ENCODE measurements at regions not wholly inside any gene's neighbourhood (a gene's known extent, or its start where the extent isn't known, plus 50 kb on each side); places are given as distances from the start of the nearest gene placed in this dataset.
"Not testable (repeated sequence)": the region's sequence is repeated elsewhere in the genome, so short reads cannot be mapped to it uniquely, and the experiment has no call there.

DNA sequence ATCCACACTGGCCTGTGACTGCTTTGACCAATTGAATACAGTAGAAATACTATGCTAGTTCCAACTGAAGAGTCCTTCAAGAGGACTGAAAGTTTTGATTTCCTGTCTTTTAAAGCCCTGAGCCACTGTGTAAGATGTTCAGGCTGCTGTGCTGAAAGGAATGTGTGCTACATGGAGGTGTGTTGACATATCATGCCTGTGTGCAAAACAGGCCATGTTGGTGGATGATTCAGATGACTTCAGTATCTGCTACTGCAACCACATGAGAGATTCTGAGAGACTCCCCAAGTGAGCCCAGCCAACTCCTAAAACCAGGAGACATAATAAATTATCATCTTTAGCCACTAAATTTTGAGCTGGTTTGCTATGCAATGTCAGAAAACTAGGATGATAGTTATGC lies 662.9 kb downstream of the ZEB2 start:
- intact Hi-C loops (cut with DNase I) = no loop called here
- no peak for DNase-seq (ENCODE audit: low spot score)

DNA sequence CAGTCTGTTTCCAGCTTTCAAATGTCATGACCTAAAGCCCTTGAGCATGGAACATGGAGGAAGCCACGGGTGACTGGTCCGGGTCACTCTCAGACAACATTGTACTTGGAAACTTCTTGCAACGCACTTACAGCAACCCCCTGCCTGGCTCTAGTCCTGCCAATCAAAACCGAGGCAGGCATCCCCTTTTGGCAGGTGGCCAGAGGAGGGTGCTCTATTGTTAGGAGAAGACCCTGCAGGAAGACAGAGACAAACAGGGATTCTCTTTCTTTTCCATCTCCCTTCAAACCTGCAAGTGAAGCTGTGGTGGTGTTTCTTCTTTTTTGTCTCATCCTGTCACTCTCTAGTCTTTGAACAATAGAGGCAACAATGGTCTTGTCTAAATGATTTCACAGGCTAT lies 667.2 kb downstream of the ZEB2 start:
- intact Hi-C loops (cut with DNase I) = no loop called here
- no peak for DNase-seq (ENCODE audit: low spot score)

- DNase-seq (ENCODE audit: low spot score) = no peak
- intact Hi-C loops (cut with DNase I) = no loop called here
These were observed 669.8 kb downstream of the ZEB2 start for GRCh38 chr2:143850084-143850483.

GRCh38 chr2:143847257-143847656 lies 672.7 kb downstream of the ZEB2 start:
- intact Hi-C loops (cut with DNase I) = no loop called here
- DNase-seq (ENCODE audit: low spot score) = no peak

GRCh38 chr2:143844986-143845385 lies 674.9 kb downstream of the ZEB2 start:
- DNase-seq (ENCODE audit: low spot score) = no peak
- intact Hi-C loops (cut with DNase I) = no loop called here

- intact Hi-C loops (cut with DNase I) = no loop called here
- DNase-seq (ENCODE audit: low spot score) = no peak
These were observed 676.2 kb downstream of the ZEB2 start for GRCh38 chr2:143843686-143844085.

- DNase-seq (ENCODE audit: low spot score) = no peak
These were observed 677.1 kb downstream of the ZEB2 start for GRCh38 chr2:143842836-143843235.

DNA sequence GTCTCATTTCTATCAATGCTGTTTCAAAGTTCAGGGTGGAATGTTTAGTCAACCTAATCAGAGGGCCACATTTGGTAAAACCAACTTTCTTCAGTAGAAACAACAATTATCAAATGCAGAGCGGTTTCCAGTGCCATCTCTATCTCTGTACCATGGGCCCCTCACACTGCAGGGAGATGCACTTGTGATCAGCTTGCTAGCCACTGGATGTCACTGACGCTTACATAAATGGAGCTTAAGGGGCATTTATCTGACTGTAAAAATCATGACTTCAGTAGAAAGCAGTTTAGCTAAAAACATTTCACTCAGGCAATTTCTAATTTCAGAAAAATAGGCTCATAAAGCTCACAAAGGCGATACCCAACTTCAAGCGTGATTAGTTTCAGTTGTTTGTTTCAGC lies 678.0 kb downstream of the ZEB2 start:
- no peak for DNase-seq (ENCODE audit: low spot score)
- intact Hi-C loops (cut with DNase I) = no loop called here

More at GRCh38 chr2:143842836-143843235, 677.1 kb downstream of the ZEB2 start:
- intact Hi-C loops (cut with DNase I) = no loop called here

- DNase-seq (ENCODE audit: low spot score) = no peak
- intact Hi-C loops (cut with DNase I) = no loop called here
These were observed 679.3 kb downstream of the ZEB2 start for GRCh38 chr2:143840601-143841000.

DNA sequence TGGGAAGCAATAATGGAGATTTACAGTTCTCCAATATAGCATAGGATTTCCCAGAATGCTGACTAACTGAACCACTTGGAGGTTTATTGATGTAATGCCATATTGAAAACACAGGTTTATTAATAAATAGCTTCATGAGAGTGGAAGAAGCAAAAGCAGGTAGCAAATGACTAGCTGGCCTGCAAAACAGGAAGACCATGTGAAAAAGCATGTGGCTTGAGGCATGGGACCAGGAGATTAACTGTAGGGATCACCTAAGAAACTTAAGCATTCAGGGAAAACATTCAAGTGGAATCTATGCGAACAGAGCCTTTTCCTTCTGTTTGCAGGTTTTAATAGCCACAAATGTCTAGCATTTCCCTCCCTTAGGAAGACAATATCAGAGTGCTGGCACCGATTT lies 679.7 kb downstream of the ZEB2 start:
- intact Hi-C loops (cut with DNase I) = no loop called here
- DNase-seq (ENCODE audit: low spot score) = no peak

DNA sequence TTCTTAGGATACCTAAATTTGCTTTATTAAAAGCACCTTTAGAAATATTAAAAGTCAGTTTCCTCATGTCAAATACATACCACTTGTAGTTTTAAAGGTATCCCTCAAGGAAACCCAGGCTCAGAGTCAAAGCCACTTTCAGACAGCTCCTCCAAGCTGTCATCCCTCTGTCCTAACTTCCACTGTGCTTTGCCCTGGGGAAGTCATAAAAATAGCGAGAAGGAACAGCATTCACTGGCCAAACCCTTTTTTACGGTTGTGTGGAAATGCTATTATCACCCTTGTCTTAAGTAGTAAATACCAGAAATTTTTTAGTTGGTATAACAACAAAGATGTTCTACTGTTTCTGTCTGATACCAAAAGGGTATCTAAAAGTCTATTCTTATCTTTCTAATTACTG lies 680.5 kb downstream of the ZEB2 start:
- intact Hi-C loops (cut with DNase I) = no loop called here
- no peak for DNase-seq (ENCODE audit: low spot score)

GRCh38 chr2:143837055-143837454 lies 682.9 kb downstream of the ZEB2 start:
- intact Hi-C loops (cut with DNase I); DNase-seq (ENCODE audit: low spot score): not testable (repeated sequence)

DNA sequence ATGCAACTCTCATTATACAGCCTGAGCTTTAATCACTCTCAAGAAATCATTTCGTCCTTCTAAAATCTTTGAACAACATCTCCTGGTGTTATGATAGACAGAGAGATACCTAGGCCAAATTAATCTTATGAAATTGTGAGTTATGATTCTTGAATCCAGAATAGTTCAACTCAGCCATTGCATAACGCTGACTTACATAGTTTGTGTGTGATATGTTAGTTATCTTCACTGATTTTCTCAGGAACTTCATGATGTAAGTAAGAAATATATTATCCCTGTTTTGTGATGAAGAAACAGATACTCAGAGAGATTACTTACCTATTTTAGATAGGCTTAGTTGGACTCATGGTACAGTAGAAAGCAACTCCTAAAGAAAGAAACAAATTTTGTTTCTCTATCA lies 684.4 kb downstream of the ZEB2 start:
- DNase-seq (ENCODE audit: low spot score) = no peak
- intact Hi-C loops (cut with DNase I) = no loop called here

GRCh38 chr2:143833015-143833660 lies 686.8 kb downstream of the ZEB2 start:
- DNase-seq (ENCODE audit: low spot score) = no peak
- intact Hi-C loops (cut with DNase I) = no loop called here

DNA sequence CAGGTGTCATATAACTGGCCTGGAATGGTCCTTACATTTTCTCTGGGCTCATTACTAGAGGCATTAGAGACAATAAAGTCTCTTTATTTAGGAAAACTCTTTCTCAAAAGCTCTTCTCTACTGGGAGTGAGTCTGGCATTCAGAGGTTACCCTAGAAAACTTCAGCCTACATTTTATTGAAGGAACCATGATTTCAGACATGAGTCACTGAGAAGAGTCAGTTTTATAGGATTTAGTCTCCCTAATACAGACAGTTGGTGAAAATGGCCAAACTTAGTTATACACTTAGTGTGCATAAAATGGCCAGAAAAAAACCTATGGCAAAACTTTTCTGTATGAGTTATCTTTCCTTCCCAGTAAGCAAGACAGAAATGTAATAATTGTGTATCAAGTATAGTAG lies 689.4 kb downstream of the ZEB2 start:
- intact Hi-C loops (cut with DNase I) = no loop called here
- DNase-seq (ENCODE audit: low spot score) = no peak

DNA sequence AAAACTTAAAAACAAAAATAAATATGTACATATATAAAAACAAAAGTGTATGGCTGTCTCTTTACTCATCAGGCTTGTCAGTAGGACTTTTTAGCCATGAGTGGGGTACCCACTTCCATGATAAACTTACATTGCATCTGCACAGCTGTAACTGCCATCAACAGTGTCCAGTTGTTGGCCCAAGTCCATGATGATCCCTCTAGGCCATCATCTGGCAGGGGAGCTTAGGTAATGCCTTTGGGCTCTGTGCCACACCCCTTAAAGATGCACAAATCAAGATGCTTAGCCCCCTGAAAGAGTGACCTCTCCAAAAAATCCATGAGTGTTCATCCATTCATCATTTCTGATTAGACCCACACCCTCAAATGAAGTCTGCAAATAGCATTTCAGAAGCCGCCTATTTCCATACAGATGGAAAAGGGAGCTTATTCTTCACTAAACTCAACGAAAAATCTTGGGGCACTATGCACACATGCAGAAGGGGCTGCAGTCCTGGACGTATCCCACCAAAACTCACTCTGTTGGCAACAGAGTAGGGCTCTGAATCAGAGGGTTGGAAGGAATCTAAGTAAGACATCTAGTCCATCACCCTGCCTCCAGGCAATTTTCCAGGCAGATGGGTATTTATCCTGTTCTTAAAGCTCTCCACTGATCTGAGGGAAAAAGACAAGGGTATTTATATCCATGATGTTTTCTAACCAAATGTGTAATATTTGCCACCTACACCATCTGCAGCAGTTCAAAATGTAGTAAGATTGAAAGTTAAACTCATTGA lies 691.0 kb downstream of the ZEB2 start:
- intact Hi-C loops (cut with DNase I) = no loop called here
- DNase-seq (ENCODE audit: low spot score) = no peak

DNA sequence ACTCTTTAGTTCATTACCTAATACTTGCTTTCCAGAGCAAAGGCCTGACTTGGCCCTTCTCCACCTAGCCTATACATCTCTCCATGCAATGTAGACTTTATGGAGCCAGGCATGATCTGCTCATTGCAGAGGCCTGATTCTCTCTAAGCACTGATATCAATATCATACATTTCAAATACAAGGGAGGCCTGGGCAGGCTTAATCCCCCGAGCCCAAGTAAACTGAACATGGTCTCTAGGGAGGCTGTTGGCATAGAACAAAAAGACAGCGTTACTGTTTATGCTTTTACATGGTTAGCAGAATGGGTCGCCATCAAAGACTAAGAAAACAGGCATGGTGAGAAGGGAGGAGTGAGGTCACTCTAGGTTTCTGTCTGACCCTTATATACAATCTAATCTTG lies 695.1 kb downstream of the ZEB2 start:
- DNase-seq (ENCODE audit: low spot score) = no peak
- intact Hi-C loops (cut with DNase I) = no loop called here

- no peak for DNase-seq (ENCODE audit: low spot score)
- intact Hi-C loops (cut with DNase I) = no loop called here
These were observed 694.7 kb downstream of the ARHGAP15 start for GRCh38 chr2:143823876-143824275.

- intact Hi-C loops (cut with DNase I) = no loop called here
- DNase-seq (ENCODE audit: low spot score) = no peak
These were observed 694.1 kb downstream of the ARHGAP15 start for GRCh38 chr2:143823296-143823695.

DNA sequence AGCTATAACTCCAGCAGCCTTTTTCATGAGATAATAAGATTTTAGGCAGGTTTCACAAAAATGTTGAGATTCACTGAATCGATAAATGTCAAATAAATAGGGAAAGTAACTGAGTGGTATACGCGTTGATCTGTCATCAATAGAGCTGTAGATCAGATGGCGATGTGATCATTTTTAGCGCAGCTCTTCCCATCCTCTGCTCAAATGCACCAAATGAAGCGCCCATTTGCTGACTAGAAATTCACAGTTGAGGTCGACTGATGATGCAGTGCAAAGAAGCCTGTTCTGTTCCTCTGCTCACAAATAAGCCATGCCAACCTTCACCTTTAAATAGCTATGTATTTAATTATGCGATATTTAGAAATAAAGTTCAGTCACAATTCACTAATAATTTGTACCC lies 693.5 kb downstream of the ARHGAP15 start:
- no peak for DNase-seq (ENCODE audit: low spot score)
- intact Hi-C loops (cut with DNase I) = no loop called here

GRCh38 chr2:143819764-143820163 lies 690.5 kb downstream of the ARHGAP15 start:
- no peak for DNase-seq (ENCODE audit: low spot score)
- intact Hi-C loops (cut with DNase I) = no loop called here
